Left colon (tissue), 2 donors: ENCODE measurements at regions not wholly inside any gene's neighbourhood (a gene's known extent, or its start where the extent isn't known, plus 50 kb on each side); places are given as distances from the start of the nearest gene placed in this dataset.
"Not testable (repeated sequence)": the region's sequence is repeated elsewhere in the genome, so short reads cannot be mapped to it uniquely, and the experiment has no call there.

Experiments used
- ATAC-seq: fragments of 200-7000 bp; cut with Tn5 transposase; one replicate; pipeline ENCODE4 v1.9.1; 2020; ENCODE audit warnings: mild to moderate bottlenecking, moderate library complexity
- DNase-seq, 2 donors: peaks; one replicate each; pipeline ENCODE4 v3.0.0-alpha.2; 2020
- intact Hi-C, 2 donors: fragments of 100-400 bp; cut with DNase I in 1 of 2; cut with micrococcal nuclease in 1 of 2; formaldehyde crosslinking; loops; one replicate each; pipeline versions ENCODE4 v1.11.2 to v1.14.0; 2022; cut with DNase I, micrococcal nuclease
- donor health status: DM: no; HTN: no; CAD: no.
- donor health status: DM: yes; HTN: yes; CAD: no.

DNA sequence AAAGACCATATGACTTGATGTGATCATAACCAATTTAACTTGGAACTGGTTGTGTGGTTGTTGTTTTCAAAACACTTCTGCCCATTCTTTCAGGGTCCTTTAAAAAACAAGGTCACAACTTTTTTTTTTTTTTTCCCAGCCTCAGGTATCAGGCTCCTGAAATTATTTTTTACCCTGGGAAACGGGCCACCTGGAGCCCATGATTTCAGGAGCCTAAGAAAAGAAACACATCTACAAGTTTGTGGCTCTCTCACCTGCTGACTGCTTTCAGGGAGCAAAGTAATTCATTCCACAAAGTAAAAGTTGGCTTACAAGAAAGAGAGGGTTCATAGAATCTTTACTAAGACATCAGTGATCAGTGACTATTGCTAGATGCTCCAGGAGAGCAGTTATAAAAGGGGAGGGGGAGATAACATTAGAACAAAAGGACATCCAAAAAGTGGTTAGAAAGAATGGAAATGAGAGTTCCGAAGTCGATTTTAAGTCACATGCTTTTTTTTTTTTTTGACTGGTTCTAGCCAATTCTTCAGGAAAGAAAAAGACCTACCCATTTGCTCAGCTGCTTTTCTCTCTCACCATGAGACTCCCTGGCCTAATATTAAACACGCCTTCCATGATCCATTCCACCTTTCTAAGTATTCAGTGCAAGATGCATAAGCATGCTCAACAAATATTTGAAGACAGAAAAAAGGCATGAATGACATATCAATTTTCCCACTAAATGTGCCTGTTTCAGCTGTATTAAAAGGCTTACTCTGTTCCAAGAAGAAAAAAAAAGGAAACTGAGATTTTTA lies 267.3 kb downstream of the LRATD1 start:
- intact Hi-C loops, result no loop called here
- DNase-seq (no peak), ATAC-seq (no peak)

DNA sequence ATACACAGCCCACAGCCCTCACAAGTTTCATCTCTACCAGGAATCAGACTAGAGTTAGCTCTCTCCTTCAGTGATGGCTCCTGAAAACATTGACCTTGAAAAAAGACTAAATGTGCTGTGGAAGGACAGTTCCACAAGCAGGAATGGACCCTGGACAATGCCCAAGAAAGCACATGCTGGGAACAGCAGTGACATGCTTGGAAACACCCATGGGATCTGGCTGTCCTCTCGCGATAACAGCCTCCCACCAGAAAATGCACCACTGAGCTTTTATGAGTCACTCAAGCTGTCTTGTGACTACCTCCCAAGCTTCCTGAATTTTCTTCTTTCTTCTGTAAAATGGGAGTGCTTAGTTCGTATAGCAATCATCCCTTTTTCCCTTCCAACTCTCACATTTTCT lies 269.2 kb downstream of the LRATD1 start:
- DNase-seq, result no peak
- ATAC-seq, result no peak
- intact Hi-C loops, result no loop called here

DNA sequence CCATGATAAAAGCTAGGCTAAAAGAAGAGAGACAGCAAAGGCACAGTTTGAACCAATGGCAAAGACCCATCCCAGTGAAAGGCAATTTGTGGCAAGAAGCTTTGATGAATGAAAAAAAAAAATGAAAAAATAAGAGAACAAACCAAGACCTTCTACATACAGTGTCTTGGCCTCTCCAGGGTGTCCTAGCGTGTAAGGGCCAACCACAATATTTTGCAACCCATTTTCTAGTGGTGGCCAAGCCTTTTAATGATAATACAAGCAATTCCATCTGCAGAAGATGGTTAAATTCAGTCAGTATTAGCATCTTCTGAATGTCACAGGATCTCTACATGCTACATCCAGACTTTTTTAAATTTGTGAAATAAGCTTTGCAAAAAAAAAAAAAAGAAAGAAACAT lies 270.4 kb downstream of the LRATD1 start:
- no peak for ATAC-seq
- no peak for DNase-seq
- intact Hi-C loops, result no loop called here

DNA sequence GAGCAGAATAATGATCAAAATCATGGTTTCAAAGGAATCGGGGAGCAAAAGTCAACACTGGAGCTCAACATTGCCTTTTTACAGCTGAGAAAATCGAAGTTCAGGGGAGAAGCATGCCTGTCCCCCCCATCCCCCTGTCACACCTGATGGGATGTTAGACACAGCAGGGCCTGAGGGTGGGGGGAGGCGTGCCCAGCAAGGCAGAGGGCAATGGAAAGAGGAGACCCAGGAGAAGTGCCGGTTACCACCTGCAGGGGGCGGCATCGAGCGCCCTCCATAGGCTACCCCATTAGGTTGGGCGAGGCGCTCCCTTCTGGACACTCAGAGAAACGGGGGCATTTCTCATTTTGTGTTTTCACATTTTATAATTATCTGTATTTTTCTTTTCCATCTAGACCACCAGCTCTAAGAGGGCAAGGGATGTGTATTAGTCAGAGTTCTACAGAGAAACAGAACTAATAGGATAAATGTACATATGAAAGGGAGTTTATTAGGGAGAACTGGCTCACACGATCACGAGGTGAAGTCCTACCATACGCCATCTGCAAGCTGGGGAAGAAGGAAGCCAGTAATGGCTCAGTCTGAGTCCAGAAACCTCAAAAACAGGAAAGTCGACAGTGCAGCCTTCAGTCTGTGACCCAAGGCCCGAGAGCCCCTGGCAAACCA lies 271.3 kb downstream of the LRATD1 start:
- ATAC-seq (peak; percentile 81), DNase-seq (peak; percentile 25 to 60)
- intact Hi-C loops, result no loop called here

- ATAC-seq, intact Hi-C loops, DNase-seq: not testable (repeated sequence)
Measured at GRCh38 chr2:14904378-14904777, 271.9 kb downstream of the LRATD1 start.

GRCh38 chr2:14905571-14905970 lies 273.1 kb downstream of the LRATD1 start:
- intact Hi-C loops, result no loop called here
- DNase-seq, result no peak
- no peak for ATAC-seq

DNA sequence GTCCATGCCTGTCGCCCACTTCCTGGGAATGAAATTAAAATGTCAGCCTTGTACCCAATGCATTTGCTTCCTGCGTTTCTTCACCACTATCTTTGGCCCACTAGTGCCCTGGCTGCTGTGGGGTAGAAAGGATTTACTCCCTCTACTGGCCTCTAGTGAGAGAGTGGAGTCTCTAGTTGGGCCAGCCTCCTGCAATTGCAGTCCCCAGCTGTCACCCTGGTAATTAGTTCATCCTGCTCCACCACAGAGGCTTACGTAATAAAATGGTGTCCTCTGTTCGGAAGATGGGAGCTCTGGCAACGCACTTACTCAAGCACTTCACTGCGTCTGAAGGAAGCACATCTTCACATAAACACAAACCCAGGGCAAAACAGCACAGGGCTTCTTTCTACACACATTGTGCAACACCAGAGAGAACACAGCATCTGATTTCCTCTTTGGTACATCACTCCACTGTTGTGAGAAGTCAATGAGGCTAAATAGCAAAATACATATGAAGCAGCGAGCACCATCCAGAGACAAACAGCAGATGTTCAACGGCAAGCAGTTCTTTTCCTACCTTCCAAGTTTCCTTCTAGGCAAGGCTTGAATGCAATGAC lies 274.6 kb downstream of the LRATD1 start:
- ATAC-seq, result peak; percentile 37
- DNase-seq, result no peak
- intact Hi-C loops, result no loop called here

DNA sequence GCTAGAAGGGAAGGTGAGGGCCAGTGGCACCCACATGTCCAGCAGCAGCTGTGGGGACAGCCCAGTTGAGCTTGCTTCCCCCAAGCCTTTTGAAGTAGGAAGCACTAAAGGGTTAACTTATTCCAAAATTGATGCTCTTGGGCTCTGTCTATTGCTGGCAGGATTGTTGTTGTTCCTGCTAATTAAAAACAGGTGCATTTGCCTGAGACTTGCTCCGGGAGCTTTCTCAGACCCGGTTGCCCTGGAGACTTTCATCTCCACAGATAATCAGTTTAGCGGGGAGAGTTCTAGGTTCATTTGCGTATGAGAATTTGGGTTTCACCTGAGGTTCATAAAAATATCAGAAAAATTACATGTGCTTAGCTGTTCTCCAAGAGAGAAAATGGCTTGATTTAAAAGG lies 277.3 kb downstream of the LRATD1 start:
- no peak for DNase-seq
- ATAC-seq, result no peak
- intact Hi-C loops, result no loop called here

DNA sequence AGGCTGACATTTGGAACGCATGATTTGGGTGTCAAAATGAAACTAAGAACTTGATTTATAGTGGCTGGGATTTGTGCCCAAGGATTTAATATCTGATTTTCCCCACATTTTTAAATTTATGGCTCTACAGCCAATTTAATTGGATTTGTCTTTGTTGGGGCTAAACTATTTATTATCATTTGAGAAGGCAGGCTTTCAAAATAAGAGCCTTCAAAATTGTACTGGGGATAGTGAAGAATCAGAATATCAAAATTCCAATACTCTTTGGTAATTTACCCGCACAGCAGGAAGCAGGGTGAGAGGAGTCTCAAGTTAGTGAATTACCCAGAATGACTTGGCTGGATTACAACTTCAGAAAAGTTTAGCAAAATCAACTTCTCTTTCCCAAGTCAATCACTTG lies 278.1 kb downstream of the LRATD1 start:
- ATAC-seq (no peak), DNase-seq (no peak)
- intact Hi-C loops, result no loop called here

DNA sequence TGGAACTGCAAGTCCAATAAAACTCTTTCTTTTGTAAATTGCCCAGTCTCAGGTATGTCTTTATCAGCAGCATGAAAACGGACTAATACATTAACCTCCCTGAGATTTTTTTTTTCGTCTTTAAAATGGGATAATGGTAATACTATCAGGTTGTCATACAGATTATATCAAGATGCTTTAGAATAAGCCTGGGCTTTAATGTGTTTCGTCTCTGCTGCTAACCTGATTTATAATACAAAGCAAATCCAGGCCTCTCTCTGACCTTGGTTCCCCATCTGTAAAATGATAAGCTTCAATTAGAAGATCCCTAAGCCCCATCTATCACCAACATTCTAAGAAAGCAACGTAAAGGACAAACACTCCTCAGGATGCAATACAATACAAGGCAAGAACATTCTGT lies 283.5 kb downstream of the LRATD1 start:
- intact Hi-C loops, result no loop called here

GRCh38 chr2:14923820-14924580 lies 291.5 kb downstream of the LRATD1 start:
- intact Hi-C loops, result no loop called here
- ATAC-seq (no peak), DNase-seq (no peak)

More for the DNA sequence above, 283.5 kb downstream of the LRATD1 start:
- DNase-seq (no peak), ATAC-seq (no peak)

- DNase-seq (no peak), ATAC-seq (no peak)
- intact Hi-C loops, result no loop called here
Measured at GRCh38 chr2:14925471-14925870, 293.0 kb downstream of the LRATD1 start.

GRCh38 chr2:14927021-14927564 lies 294.6 kb downstream of the LRATD1 start:
- intact Hi-C loops, result no loop called here
- ATAC-seq (no peak), DNase-seq (no peak)

DNA sequence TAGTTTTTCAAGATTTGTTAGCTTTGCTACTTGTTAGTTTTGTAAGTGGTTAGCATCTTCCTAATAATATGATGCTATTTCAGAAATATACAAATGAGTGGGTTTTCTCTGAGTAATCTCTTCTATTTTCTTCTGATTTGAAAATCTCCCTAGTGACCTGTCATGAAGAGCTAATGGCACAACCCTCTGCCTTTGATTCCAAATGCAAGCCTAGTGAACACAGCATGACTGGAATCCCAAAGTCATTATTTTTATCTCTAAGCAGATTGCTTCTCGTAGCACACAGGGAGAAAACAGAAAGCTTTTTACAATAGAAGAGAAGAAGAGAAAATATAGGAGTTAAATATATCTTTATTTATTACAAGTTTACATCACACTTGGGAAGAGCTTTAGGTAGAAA lies 295.5 kb downstream of the LRATD1 start:
- intact Hi-C loops, result no loop called here
- no peak for DNase-seq
- no peak for ATAC-seq

DNA sequence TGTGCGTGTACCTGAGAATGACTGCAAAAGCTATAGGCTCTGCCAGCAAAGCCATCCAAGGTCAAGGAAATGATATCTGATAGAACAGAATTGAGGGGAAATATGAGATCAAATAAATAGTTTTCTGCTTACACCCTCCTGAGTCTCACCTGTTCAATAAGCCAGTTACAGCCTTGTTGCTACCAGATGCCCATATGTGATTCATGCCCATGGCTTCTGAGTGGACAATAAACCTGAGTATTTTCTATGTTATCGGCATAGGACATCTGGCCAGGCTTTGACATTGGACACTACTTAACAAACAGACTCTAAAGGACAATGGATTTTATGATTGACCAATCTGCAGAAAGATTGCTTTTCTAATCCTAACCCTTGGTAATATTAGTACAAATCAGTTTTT lies 297.9 kb downstream of the LRATD1 start:
- DNase-seq, result no peak
- intact Hi-C loops, result no loop called here
- no peak for ATAC-seq

GRCh38 chr2:14932285-14932684 lies 299.8 kb downstream of the LRATD1 start:
- intact Hi-C loops, result no loop called here
- ATAC-seq (no peak), DNase-seq (no peak)

GRCh38 chr2:14933753-14934152 lies 301.2 kb downstream of the LRATD1 start:
- ATAC-seq (no peak), DNase-seq (no peak)
- intact Hi-C loops, result no loop called here

- DNase-seq (no peak), ATAC-seq (no peak)
- intact Hi-C loops, result no loop called here
Measured at GRCh38 chr2:14936426-14936825, 303.9 kb downstream of the LRATD1 start.

DNA sequence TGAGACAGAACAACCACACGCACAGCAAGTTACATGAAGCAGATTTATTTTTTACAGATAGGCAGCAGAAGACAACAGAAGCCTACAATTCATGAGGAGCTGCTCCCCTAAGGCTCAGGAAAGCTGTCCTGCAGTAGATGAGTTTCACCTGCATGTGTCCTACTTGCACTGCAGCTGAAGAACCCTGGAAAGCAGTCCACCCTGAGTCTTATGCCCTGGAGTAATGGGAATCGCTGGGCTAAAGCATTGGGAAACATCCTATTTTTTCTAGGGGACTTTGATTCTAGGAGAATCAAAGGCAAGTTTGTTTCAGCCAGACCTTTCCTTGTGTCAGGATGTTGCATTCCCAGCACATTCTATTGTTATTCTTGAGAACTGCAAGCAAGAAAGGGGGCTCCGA lies 304.8 kb downstream of the LRATD1 start:
- intact Hi-C loops, result no loop called here
- ATAC-seq, result no peak

More for the DNA sequence above, 304.8 kb downstream of the LRATD1 start:
- DNase-seq, result no peak
